AG08395 (cell line): ENCODE measurements at regions not wholly inside any gene's neighbourhood (a gene's known extent, or its start where the extent isn't known, plus 50 kb on each side); places are given as distances from the start of the nearest gene placed in this dataset.

ENCODE experiments used
- DNase-seq: peaks from one replicate; pipeline ENCODE4 v3.0.0; 2012; ENCODE audit warnings: mixed read lengths, low spot score

DNA sequence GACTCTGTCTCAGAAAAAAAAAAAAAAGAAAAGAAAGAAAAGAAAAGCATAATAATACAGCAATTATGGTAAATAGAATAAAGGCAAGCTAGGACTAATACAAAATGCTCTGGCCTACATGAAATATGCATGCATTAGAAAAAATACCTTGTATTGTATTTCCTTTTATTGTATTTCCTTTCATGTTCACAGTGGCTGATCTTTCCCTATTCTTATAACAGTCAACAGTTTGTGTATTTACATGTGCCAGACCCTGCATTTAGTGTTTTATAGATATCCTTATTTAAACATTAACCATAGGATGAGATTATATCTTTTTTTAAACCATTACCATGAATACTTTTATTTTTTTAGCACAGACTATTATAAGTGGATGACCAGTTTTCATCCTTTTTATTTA, 56.3 kb upstream of the ARL15 start:
- no peak for DNase-seq

DNA sequence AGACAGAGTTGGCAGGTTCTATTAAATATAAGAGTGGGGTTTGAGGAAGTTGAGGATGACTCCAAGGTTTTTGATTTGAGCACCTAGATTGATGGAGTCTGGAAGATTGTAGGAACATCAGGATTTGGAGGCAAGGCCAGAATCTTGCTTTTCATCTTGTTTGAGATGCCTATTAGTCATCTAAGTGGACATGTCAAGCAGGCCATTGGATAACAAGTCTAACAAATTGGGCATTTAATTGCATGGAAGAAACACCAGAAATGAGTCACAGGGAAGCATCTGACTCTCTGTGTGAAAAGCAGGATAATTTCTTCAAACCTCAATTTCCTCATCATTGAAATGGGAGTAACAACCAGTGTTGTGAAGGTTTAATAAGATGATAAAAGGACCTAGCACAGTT, 53.3 kb upstream of the ARL15 start:
- peak; percentile 49 for DNase-seq

DNA sequence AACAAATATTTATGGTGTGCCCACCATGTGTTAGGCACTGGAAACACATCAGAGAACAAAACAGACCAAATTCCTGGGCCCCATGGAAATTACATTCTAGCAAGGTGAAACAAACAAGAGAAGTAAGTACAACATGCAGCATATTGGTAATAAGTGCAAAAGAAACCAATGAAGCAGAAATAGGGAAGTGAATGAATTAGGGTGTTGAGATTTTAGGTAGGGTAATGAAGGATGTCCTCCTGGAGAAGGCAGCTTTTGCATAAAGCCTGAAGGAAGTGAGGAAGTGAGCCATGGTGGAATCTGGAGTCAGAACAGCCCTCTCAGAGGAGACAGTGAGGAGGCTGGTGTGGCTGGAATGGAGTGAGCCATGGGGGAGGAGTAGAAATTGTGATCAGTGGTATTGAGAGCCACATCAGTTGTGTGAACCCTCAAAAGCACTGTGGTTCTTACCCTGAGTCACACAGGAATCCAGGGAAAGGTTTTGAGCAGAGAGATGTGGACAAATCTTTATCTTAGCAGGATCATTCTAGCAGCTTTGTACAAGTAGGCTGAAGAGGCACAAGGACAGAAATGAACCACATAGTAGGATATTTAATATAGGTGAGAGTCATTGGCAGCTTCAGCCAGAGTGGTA, 52.7 kb upstream of the ARL15 start:
- DNase-seq: peak; percentile 49

DNA sequence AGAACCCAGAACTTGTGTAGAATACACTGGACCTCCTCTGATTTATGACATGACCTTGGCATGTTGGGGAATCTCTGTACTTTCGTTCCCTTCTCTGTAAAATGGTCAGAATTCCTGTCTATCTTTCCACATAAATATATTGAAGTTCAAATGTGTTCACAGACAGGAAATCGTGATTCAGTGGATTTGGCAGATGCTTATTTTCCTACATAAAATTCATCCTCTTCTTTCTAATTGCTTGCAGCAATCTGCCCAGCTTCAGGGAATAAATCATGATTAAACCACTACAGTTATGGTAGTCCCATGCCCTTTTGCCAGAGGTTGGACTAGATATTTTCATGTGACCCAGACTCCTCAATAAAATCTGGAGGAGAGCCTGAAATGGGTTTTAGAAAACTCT, 52.1 kb upstream of the ARL15 start:
- DNase-seq: peak; percentile 55

DNA sequence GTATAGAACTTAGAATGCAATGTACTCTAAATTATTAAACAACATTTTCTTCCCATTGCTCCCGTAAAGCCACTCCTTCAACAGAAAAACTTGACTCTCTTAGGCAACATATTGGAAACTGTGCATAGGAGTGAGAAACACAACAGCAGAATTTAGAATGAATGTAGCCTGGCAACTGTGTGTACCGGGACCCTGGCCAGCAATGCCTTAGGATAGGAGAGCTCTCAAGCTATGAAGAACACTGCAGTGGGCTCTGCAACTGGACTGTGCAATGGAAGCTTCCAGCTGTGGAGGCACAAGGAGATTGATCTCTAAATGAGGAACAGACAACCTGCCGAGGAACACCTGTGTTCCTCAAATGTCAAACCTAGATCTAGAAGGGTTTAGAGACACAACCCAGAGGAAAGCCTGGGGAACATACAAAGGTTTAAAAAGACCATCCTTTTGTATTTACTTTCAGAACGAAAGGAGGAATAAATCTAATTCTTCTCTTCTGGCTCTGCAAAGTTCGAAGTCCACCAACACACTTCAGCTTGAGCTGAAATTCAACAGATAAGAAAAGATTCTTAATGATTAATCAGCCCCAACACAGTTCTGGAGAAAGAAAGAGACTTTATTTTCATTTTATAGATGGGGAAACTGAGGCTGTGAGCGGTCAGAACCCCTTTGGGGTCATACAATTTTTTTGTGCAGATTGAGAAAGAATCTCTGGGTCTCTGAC, 51.5 kb upstream of the ARL15 start:
- DNase-seq: no peak

DNA sequence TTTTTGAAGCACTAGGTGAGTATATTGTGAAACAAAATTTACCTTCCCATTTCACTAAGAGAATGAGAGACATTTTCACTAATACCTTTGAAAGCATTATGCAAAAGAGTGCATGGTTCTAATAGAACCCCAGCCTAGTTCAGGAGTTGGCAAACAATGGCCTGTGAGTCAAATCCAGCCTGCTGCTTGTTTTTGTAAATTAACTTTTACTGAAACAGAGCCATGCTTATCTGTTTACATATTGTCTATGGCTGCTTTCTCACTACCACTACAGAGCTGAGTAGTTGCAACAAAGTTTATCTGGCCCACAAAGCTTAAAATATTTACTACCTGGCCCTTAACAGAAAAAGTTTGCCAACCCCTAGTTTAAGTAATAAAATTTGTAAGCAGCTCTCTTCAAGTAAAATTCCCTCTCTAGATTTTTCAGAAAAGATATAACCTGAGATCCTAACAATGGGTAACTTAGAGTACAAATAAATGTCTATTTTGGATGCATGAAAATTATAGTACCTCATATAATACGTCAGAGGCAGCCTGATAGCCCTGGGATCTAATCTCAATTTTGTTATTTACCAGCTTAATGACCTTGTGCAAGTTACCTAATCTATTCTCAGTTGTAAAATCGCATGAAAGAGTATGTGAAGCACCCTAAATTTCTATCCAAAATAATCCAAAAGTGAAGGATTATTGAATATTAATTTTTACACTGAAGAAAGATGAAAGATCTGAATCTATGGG, 50.7 kb upstream of the ARL15 start:
- no peak for DNase-seq
